Pancreas (tissue), 10 donors: ENCODE measurements at regions not wholly inside any gene's neighbourhood (a gene's known extent, or its start where the extent isn't known, plus 50 kb on each side); places are given as distances from the start of the nearest gene placed in this dataset.

ENCODE experiments used
- ATAC-seq, 4 donors: fragments of 200-7000 bp; cut with Tn5 transposase; one replicate each; pipeline versions ENCODE4 v1.8.0 to v1.9.1; 2020; ENCODE audit warnings: mild to moderate bottlenecking in 4 of 4, moderate library complexity in 4 of 4
- DNase-seq, 6 donors: peaks; one replicate each; pipeline ENCODE4 v3.0.0-alpha.2; 2020
- FAIRE-seq: peaks from 2 replicates; lab custom pipeline; 2012; peaks lifted over from hg19 to GRCh38; lab: Jason Lieb, UNC
- H3K27ac ChIP-seq, 4 donors: fragments of 200-600 bp; sonication (generic); 1 replicate in 3 of 4; 2 replicates in 1 of 4; pipeline versions ENCODE4 v1.5.0 to v1.8.0; 2020
- H3K27me3 ChIP-seq, 4 donors: fragments of 200-600 bp; one replicate each; pipeline ENCODE4 v1.8.0; 2021
- H3K36me3 ChIP-seq, 3 donors: fragments of 200-600 bp; sonication (generic) in 1 of 3; one replicate each; pipeline versions ENCODE4 v1.5.0 to v1.8.0; 2020 to 2021
- H3K4me1 ChIP-seq, 3 donors: fragments of 200-600 bp; one replicate each; pipeline ENCODE4 v1.8.0; 2021
- H3K4me3 ChIP-seq, 4 donors: fragments of 200-600 bp; sonication (generic) in 2 of 4; one replicate each; pipeline versions ENCODE4 v1.5.0 to v1.8.0; 2020 to 2021
- H3K9me3 ChIP-seq, 4 donors: fragments of 200-600 bp; one replicate each; pipeline ENCODE4 v1.8.0; 2021
- WGBS, 2 donors: extraction: QIAGEN DNeasy Blood & Tissue Kit; methylation state at CpG; one replicate each; pipeline ENCODE4 v1.1.7; 2013; 5-methylcytosine and 5-hydroxymethylcytosine counted together
- intact Hi-C, 3 donors: fragments of 100-400 bp; cut with DNase I; formaldehyde crosslinking; loops; one replicate each; pipeline versions ENCODE4 v1.11.1 to v1.14.2; 2022
- TF ChIP-seq, protein P1 (sequence below), 4 donors: fragments of 200-600 bp; sonication (generic) in 3 of 4; IDR thresholded peaks; one replicate each; pipeline versions ENCODE4 v1.5.0 to v1.8.0; 2021; ENCODE audit warnings: antibody characterized with exemption in 4 of 4
- donor health status: healthy with polysubstance abuse.
- donor health status: DM: no; HTN: no; CAD: no; lungs with moderate emphysema.
- donor health status: DM: no; HTN: no; CAD: no.
- donor health status: control.
- donor health status: control.
- donor health status: Bipolar disorder and iron deficiency.
- donor health status: DM: yes; HTN: yes; CAD: no.
- donor health status: DM: no; HTN: no; CAD: no.
- donor health status: DM: no; HTN: no; CAD: no.
- donor health status: DM: yes; HTN: yes; CAD: no.

DNA sequence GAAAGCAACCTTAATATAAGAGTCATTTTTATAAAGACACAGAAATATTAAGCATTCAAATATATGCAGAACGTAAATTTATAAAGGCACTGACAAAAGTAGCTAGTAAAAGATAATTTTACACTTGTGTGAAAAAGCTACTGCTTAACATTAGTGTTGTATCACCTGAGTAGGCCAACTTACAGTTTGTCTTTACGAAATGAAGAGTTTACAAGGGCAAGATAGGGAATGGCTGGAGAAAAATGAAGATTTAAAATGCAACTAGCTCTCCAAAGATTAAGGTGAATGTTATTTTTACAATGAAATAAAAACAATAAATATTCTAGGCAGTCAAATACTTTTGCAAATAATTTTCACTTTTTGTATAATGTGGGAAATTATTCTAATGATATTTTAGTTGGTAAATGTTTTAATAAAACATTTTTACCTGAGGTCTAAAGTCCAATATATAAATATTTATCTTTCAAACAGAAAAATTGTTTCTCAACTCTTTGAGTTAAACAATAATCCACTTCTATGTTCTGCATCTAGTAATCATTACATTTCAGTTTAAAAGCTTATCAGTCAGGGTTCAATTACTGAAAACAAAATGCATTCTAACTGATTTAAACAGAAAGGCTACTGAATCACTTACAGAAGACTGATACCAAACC, 382.6 kb downstream of the IPMK start:
- H3K27ac ChIP-seq, result peak overlapping the region in 1 of 4 donors; percentile 31

DNA sequence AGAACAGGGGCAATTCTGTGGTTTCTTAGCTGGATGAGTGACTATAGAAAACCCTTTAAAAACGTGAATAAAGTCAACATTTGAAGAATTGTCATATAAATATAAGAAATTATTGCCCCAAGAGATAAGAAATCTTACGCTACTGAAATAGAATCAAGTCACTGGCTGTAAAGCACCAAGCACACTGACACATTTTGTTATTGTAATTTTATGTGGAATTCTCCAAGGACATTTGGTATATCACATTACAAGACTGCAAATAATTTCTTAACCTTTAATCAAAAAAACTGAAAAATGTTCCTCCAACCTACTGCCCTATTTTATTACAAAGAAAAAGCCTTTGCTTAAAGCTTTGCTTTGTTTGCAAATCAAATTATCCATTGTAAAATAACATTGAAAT, 383.3 kb downstream of the IPMK start:
- no peaks in the 10 kb centered on the region for H3K9me3 ChIP-seq
- no peaks in the 10 kb centered on the region for H3K27me3 ChIP-seq
- FAIRE-seq (no peak), ATAC-seq (no peak), DNase-seq (no peak)
- no peaks in the 10 kb centered on the region for H3K36me3 ChIP-seq
- no peak overlapping the region for H3K27ac ChIP-seq
- TF ChIP-seq, protein P1, sequence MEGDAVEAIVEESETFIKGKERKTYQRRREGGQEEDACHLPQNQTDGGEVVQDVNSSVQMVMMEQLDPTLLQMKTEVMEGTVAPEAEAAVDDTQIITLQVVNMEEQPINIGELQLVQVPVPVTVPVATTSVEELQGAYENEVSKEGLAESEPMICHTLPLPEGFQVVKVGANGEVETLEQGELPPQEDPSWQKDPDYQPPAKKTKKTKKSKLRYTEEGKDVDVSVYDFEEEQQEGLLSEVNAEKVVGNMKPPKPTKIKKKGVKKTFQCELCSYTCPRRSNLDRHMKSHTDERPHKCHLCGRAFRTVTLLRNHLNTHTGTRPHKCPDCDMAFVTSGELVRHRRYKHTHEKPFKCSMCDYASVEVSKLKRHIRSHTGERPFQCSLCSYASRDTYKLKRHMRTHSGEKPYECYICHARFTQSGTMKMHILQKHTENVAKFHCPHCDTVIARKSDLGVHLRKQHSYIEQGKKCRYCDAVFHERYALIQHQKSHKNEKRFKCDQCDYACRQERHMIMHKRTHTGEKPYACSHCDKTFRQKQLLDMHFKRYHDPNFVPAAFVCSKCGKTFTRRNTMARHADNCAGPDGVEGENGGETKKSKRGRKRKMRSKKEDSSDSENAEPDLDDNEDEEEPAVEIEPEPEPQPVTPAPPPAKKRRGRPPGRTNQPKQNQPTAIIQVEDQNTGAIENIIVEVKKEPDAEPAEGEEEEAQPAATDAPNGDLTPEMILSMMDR (IDR thresholded peaks at IDR 0.05), result no peak
- intact Hi-C loops, result no loop called here
- WGBS, 2 donors, result 7 to 30% methylated on average over 2 of the region's 2 CpGs
- peaks cover 8 to 17% (median 12%) of the 10 kb centered on the region in 3 donors for H3K4me1 ChIP-seq
- H3K4me3 ChIP-seq, result no peak overlapping the region

More for the DNA sequence above, 382.6 kb downstream of the IPMK start:
- intact Hi-C loops, result no loop called here
- H3K4me3 ChIP-seq, result no peak overlapping the region
- WGBS, 2 donors, result 16 to 20% methylated on average over 2 of the region's 2 CpGs
- no peak for FAIRE-seq
- H3K36me3 ChIP-seq, result no peaks in the 10 kb centered on the region
- no peaks in the 10 kb centered on the region for H3K9me3 ChIP-seq
- ATAC-seq, result peak in 2 of 4 donors; percentile 21 to 44
- TF ChIP-seq, protein P1 (IDR thresholded peaks at IDR 0.05), result no peak
- no peaks in the 10 kb centered on the region for H3K27me3 ChIP-seq
- no peak for DNase-seq
- peaks cover 8 to 17% (median 12%) of the 10 kb centered on the region in 3 donors for H3K4me1 ChIP-seq

DNA sequence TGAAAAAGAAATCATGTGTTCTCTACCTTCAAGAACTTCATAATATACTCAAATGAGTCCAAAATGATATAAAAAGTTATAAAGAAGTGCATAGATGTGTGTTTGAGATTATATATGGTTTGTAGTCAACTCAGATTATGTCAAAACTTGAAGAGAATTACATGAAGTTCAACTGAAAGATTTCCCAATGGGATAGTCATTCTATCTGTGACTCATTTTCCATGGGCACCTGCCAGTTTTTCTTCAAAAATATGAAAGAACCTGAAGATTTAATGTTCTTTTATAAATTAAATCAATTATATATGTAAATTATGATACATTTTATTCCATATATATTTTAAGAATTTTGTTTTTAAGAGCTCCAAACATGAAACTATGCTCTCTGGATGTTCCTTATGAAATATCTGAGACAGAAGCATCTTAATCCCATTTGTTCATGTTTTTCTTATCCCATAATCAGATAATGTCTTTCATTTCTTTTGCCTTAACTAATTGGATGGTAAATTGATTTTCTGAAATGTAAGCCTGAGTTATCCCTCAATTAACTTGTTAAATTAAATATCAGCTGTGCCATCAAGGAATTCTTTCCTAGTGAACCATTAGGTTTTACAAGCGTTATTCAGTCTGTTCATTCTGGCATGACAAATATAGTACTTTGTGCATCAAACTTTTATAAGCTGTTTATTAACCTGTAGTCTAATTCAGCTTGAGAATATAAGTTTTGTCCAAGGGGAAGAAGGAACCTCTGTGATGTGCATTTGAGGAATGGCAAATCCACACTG, 387.1 kb downstream of the IPMK start:
- no peak for FAIRE-seq
- 45 to 55% methylated on average over 1 of the region's 1 CpG for WGBS, 2 donors
- no peak for DNase-seq
- Histone ChIP-seq H3K27ac (no peak overlapping the region), H3K27me3 (no peaks in the 10 kb centered on the region), H3K4me1 (peaks cover 8 to 15% (median 12%) of the 10 kb centered on the region in 3 donors), H3K9me3 (no peaks in the 10 kb centered on the region), H3K4me3 (no peak overlapping the region), H3K36me3 (no peaks in the 10 kb centered on the region)
- no peak for ATAC-seq
- intact Hi-C loops, result no loop called here
- TF ChIP-seq, protein P1 (IDR thresholded peaks at IDR 0.05), result no peak

DNA sequence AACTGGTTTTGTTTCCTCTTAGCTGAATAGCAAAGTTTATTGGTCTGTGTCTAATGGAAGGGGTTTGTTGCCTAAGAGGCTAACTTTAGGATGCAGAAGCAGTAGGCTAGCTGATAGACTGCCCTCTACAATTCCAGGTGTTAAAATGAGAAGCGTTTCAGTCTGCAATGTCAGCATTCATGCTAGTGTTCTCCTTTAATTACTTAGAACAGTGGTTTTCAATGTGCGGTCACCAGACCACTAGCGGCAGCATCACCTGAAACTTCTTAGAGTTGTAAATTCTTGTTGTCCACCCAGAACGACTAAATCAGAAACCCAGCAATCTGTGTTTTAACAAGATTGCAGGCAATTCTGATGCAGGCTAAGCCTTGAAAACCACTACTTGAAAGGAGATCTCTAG, 392.9 kb downstream of the IPMK start:
- TF ChIP-seq, protein P1 (IDR thresholded peaks at IDR 0.05), result no peak
- no peak for FAIRE-seq
- Histone ChIP-seq H3K27ac (no peak overlapping the region), H3K27me3 (no peaks in the 10 kb centered on the region), H3K4me3 (no peak overlapping the region), H3K9me3 (no peaks in the 10 kb centered on the region), H3K36me3 (no peaks in the 10 kb centered on the region), H3K4me1 (no peaks in the 10 kb centered on the region)
- WGBS, 2 donors, result 84 to 91% methylated on average over 4 of the region's 4 CpGs
- intact Hi-C loops, result no loop called here
- ATAC-seq, result no peak
- no peak for DNase-seq

DNA sequence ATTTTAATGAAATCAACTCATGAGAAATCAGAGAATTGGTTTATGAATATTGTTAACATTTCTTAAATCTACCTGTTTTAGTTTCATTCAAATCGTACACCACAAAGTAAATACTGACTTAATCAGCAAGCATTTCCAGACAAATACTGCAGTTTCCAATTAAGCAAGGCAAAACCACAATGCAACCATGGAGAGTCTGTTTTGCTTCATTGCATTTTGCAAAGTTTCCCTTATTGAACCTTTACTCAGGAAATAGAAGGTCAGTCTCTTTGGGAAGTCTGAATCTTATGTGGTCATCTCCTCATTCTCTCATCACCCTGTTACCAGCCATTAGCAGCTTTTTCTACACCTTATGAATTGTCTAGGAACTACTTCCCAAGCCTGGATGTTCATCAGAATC, 400.5 kb downstream of the IPMK start:
- Histone ChIP-seq H3K9me3 (no peaks in the 10 kb centered on the region), H3K4me1 (peaks cover 0 to 10% (median 0%) of the 10 kb centered on the region in 3 donors), H3K4me3 (no peak overlapping the region), H3K27ac (no peak overlapping the region), H3K27me3 (no peaks in the 10 kb centered on the region), H3K36me3 (no peaks in the 10 kb centered on the region)
- no peak for DNase-seq
- TF ChIP-seq, protein P1 (IDR thresholded peaks at IDR 0.05), result no peak
- 9 to 23% methylated on average over 1 of the region's 1 CpG for whole genome bisulfite sequencing, 2 donors
- FAIRE-seq, result no peak
- ATAC-seq, result no peak
- intact Hi-C loops, result no loop called here
